ENCODE measurements at regions not wholly inside any gene's neighbourhood (a gene's known extent, or its start where the extent isn't known, plus 50 kb on each side); places are given as distances from the start of the nearest gene placed in this dataset.

DNA sequence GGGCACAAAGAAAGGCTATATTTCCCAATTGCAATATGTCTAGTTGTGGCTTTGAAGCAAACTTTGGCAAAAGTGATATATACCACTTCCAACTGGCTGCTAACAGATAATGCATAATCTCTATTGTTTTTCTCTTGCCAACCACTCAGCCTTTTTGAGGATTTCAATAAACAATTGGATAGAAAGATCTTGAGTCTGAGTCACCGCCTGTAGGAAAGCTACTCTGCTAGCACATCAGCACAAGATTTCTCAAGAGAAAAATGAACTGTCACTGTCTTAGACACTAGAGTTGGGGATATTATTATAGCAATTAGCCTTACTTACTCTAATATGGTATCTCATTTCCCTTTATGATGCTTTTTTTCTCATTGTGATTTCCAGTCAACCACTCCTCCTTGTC lies 119.7 kb downstream of the SST start:
- no peaks in the 10 kb centered on the region for H3F3A ChIP-seq (ENCODE audit: insufficient read depth, low read length, poor library complexity, severe bottlenecking)
- no peaks in the 10 kb centered on the region for H3K36me3 ChIP-seq (ENCODE audit: insufficient read depth, low read length)
- H2AFZ ChIP-seq (ENCODE audit: low read depth, low read length) = no peak overlapping the region
- no peaks in the 10 kb centered on the region for H3K79me2 ChIP-seq (replicated peaks; ENCODE audit: insufficient read depth, low read length)
- no peaks in the 10 kb centered on the region for H3K27me3 ChIP-seq (ENCODE audit: insufficient read depth, low read depth, low read length)
- H3K4me3 ChIP-seq (ENCODE audit: low read length) = no peak overlapping the region
- no peaks in the 10 kb centered on the region for H3K9me3 ChIP-seq (ENCODE audit: low read length)
- TF ChIP-seq POLR2AphosphoS5 (IDR thresholded peaks at IDR 0.05) (no peak), TAF1 (IDR thresholded peaks at IDR 0.05; ENCODE audit: low read depth) (no peak), SMC3 (conservative IDR thresholded peaks at IDR 0.05; ENCODE audit: poor library complexity) (no peak), EP300 (conservative IDR thresholded peaks at IDR 0.05; ENCODE audit: poor library complexity, severe bottlenecking) (no peak), MXI1 (conservative IDR thresholded peaks at IDR 0.05; ENCODE audit: poor library complexity, severe bottlenecking) (no peak), RAD21 (conservative IDR thresholded peaks at IDR 0.05) (no peak)
- H3K9me2 ChIP-seq (ENCODE audit: insufficient read depth, low read length) = no peaks in the 10 kb centered on the region
- H3K4me2 ChIP-seq (ENCODE audit: low read length) = no peak overlapping the region
- no peak overlapping the region for H3K27ac ChIP-seq (ENCODE audit: low read length)
- H4K20me1 ChIP-seq (ENCODE audit: insufficient read depth) = no peaks in the 10 kb centered on the region
- no peak overlapping the region for H3K9ac ChIP-seq (ENCODE audit: low read length)

DNA sequence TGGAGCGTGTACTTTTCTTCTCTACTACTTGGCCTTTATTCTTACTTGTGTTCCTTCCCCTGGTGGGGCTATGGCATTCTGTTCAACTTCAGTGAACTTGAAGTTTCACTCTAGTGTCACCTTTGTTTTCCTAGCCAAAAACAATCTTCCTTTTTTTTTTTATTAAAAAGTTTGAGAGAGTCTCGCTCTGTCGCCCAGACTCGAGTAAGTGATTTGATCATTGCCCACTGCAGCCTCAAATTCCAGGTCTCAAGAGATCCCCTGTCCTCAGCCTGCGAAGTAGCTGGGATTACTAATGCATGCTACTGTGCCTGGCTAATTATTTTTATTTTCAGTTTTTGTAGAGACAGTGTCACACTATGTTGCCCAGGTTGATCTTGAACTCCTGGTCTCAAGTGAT lies 124.8 kb downstream of the SST start:
- no peaks in the 10 kb centered on the region for H3F3A ChIP-seq (ENCODE audit: insufficient read depth, low read length, poor library complexity, severe bottlenecking)
- TF ChIP-seq RAD21 (conservative IDR thresholded peaks at IDR 0.05) (no peak), TAF1 (IDR thresholded peaks at IDR 0.05; ENCODE audit: low read depth) (no peak)
- no peaks in the 10 kb centered on the region for H3K79me2 ChIP-seq (replicated peaks; ENCODE audit: insufficient read depth, low read length)
- no peaks in the 10 kb centered on the region for H3K9me2 ChIP-seq (ENCODE audit: insufficient read depth, low read length)
- H3K9me3 ChIP-seq (ENCODE audit: low read length) = no peaks in the 10 kb centered on the region
- no peak overlapping the region for H2AFZ ChIP-seq (ENCODE audit: low read depth, low read length)
- H3K9ac ChIP-seq (ENCODE audit: low read length) = no peak overlapping the region
- no peak overlapping the region for H3K4me3 ChIP-seq (ENCODE audit: low read length)
- no peak overlapping the region for H3K4me2 ChIP-seq (ENCODE audit: low read length)
- H3K27ac ChIP-seq (ENCODE audit: low read length) = no peak overlapping the region
- no peaks in the 10 kb centered on the region for H4K20me1 ChIP-seq (ENCODE audit: insufficient read depth)
- no peaks in the 10 kb centered on the region for H3K27me3 ChIP-seq (ENCODE audit: insufficient read depth, low read depth, low read length)
- H3K36me3 ChIP-seq (ENCODE audit: insufficient read depth, low read length) = no peaks in the 10 kb centered on the region

DNA sequence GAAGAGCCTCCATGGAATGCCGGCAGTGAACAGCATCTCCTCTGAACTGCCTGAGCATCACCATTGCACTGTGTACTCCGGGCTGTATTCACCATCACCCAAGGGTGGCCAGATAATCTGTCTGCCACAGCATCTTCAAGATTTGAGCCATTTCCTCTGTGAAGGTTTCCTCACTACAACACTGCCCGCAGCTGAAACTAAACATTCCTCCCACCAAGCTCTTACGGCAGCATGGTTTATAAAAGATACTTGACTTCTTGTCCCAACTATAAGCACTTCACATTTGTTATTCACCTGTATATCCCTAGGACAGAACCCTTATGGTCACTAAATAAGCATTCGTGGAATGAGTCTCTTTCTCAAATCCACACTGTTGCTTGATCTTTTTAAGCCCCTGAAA lies 125.9 kb downstream of the SST start:
- Histone ChIP-seq H3K36me3 (ENCODE audit: insufficient read depth, low read length) (no peaks in the 10 kb centered on the region), H3K27ac (ENCODE audit: low read length) (no peak overlapping the region)

More for the DNA sequence above, 125.9 kb downstream of the SST start:
- TF ChIP-seq, protein P1, sequence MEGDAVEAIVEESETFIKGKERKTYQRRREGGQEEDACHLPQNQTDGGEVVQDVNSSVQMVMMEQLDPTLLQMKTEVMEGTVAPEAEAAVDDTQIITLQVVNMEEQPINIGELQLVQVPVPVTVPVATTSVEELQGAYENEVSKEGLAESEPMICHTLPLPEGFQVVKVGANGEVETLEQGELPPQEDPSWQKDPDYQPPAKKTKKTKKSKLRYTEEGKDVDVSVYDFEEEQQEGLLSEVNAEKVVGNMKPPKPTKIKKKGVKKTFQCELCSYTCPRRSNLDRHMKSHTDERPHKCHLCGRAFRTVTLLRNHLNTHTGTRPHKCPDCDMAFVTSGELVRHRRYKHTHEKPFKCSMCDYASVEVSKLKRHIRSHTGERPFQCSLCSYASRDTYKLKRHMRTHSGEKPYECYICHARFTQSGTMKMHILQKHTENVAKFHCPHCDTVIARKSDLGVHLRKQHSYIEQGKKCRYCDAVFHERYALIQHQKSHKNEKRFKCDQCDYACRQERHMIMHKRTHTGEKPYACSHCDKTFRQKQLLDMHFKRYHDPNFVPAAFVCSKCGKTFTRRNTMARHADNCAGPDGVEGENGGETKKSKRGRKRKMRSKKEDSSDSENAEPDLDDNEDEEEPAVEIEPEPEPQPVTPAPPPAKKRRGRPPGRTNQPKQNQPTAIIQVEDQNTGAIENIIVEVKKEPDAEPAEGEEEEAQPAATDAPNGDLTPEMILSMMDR (IDR thresholded peaks at IDR 0.05; ENCODE audit: poor library complexity, severe bottlenecking) = no peak
- no peak for TF ChIP-seq TAF1 (IDR thresholded peaks at IDR 0.05; ENCODE audit: low read depth)
- no peak for TF ChIP-seq POLR2AphosphoS5 (IDR thresholded peaks at IDR 0.05)
- TF ChIP-seq MXI1 (conservative IDR thresholded peaks at IDR 0.05; ENCODE audit: poor library complexity, severe bottlenecking) = no peak
- TF ChIP-seq RAD21 (conservative IDR thresholded peaks at IDR 0.05) = no peak
- TF ChIP-seq EP300 (conservative IDR thresholded peaks at IDR 0.05; ENCODE audit: poor library complexity, severe bottlenecking) = no peak
- no peak for TF ChIP-seq SMC3 (conservative IDR thresholded peaks at IDR 0.05; ENCODE audit: poor library complexity)
- no peak for TF ChIP-seq EZH2 (IDR thresholded peaks at IDR 0.05; ENCODE audit: borderline replicate concordance, insufficient read depth, low read length, poor library complexity, severe bottlenecking)
- TF ChIP-seq, protein P2, sequence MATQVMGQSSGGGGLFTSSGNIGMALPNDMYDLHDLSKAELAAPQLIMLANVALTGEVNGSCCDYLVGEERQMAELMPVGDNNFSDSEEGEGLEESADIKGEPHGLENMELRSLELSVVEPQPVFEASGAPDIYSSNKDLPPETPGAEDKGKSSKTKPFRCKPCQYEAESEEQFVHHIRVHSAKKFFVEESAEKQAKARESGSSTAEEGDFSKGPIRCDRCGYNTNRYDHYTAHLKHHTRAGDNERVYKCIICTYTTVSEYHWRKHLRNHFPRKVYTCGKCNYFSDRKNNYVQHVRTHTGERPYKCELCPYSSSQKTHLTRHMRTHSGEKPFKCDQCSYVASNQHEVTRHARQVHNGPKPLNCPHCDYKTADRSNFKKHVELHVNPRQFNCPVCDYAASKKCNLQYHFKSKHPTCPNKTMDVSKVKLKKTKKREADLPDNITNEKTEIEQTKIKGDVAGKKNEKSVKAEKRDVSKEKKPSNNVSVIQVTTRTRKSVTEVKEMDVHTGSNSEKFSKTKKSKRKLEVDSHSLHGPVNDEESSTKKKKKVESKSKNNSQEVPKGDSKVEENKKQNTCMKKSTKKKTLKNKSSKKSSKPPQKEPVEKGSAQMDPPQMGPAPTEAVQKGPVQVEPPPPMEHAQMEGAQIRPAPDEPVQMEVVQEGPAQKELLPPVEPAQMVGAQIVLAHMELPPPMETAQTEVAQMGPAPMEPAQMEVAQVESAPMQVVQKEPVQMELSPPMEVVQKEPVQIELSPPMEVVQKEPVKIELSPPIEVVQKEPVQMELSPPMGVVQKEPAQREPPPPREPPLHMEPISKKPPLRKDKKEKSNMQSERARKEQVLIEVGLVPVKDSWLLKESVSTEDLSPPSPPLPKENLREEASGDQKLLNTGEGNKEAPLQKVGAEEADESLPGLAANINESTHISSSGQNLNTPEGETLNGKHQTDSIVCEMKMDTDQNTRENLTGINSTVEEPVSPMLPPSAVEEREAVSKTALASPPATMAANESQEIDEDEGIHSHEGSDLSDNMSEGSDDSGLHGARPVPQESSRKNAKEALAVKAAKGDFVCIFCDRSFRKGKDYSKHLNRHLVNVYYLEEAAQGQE (IDR thresholded peaks at IDR 0.05; ENCODE audit: borderline replicate concordance) = no peak
- Histone ChIP-seq H2AFZ (ENCODE audit: low read depth, low read length) (no peak overlapping the region), H3K27me3 (ENCODE audit: insufficient read depth, low read depth, low read length) (no peaks in the 10 kb centered on the region), H3K9ac (ENCODE audit: low read length) (no peak overlapping the region), H3K4me3 (ENCODE audit: low read length) (no peak overlapping the region), H3K79me2 (replicated peaks; ENCODE audit: insufficient read depth, low read length) (no peaks in the 10 kb centered on the region), H4K20me1 (ENCODE audit: insufficient read depth) (no peaks in the 10 kb centered on the region), H3K9me3 (ENCODE audit: low read length) (no peaks in the 10 kb centered on the region), H3F3A (ENCODE audit: insufficient read depth, low read length, poor library complexity, severe bottlenecking) (no peaks in the 10 kb centered on the region), H3K9me2 (ENCODE audit: insufficient read depth, low read length) (no peaks in the 10 kb centered on the region), H3K4me2 (ENCODE audit: low read length) (no peak overlapping the region)
